KG1 (cell line): ENCODE measurements at regions not wholly inside any gene's neighbourhood (a gene's known extent, or its start where the extent isn't known, plus 50 kb on each side); places are given as distances from the start of the nearest gene placed in this dataset.
"Not testable (repeated sequence)": the region's sequence is repeated elsewhere in the genome, so short reads cannot be mapped to it uniquely, and the experiment has no call there.

ENCODE experiments used
- DNase-seq: peaks from one replicate; lab custom pipeline; 2025; lab: John Stamatoyannopoulos, UW

DNA sequence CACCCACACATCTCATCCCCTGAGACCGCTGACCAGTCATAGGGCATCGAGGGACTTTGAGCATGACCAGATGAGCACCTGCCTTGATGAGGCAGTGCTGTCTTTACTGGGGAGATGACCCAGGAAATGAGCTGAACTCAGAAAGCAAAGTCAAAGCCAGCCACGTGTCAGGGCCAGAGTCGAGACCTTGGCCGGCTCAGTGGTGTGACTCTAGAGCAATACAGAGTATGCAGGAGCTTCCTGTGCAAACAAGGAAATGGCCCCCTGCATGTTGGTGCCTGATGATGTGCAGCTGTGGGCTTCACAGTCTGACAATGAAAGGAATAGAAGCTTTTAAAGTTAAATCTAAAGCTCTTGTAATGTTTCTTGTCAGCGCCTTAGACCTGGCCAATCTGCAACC, 332.9 kb downstream of the PCNX1 start:
- DNase-seq = no peak

DNA sequence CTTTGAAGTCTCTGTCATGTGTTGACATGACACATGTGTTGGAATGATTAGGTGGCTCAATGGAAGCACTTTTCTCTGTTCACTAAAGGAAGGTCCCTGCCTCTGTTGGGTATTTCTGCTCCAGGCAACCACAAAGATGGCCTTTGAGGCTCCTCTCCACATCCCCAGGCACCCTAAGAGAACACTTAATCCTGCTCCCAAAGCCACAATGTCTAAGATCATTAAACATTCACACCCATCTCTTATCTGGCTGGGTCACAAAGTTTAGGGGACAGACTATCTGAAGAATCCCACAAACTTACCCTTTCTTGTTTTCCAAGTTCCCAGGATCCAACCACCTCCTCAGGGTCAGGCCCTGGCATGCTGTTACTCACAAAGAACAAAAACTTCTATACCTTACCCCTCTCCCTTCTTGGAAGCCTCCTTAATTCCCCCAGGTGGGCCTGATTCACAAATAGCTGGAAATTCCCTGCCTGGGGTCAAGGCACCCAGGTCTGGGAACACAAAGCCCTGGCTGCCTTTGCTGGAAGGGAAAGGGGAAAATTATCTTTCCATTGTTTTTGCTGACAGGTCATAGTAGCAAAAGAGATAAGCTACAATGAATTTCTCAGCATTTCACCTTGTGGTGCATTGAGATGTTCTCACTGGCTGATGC, 333.7 kb downstream of the PCNX1 start:
- DNase-seq = no peak

DNA sequence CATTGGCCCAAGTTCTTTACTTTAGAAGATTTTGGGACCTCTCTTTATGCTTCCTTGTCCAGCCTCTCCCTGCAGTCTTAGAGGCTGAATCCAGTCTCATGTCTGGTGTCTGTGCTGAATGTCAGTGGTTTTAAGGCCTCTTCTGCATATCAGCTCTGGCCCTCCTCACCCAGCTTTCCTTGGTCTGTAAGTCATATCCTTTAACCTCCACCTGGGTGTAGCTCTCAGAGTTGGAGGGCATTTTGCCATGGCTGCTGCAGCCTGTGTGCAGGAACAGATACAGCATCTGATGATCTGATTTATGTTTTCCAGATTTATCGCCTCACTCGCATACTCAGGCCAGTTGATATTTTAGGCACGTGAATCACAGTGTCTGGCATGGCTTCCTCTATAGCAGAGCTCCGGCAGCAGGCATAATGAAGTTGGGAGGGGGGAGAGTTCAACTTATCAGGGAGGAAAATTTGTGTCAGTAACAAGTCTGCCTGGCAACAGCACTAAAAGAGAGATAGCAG, 335.0 kb downstream of the PCNX1 start:
- no peak for DNase-seq

DNA sequence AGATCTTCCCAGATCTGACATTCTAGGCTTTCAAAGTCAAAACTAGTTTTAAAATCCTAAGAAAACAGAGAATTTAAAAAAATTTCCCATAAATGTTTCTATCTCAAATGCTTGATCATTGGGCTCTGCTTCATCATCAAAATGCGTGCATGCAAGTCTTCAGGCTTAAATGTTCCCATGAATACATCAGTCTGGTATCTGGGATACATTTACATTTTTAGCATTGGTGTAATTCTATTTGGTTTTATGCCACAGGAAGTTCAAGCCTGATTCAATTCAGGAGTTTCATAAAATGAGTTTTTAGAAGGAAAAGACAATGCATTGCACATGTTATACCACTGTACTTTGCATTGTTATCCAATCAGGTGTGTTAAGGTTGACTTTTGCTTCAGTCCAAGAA, 336.4 kb downstream of the PCNX1 start:
- no peak for DNase-seq

DNA sequence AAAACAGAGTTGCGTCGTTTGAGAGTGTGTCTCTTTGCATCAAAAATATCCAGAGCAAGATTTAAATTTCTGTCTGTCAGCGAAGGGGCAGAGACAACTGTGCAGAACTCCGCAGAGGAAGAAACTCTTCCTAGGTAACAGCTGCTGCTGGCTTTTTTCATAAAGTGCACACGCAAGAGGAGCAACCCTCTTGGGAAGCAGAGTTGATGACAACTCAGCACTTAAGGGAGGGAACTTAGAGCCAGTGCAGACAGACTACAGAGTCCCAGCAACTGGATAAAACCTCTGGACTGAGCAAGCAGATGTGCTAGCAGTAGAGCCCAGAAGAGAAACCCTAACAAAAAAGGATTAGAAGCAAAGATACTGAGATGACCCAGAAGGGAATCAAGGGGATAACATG, 337.1 kb downstream of the PCNX1 start:
- no peak for DNase-seq

DNA sequence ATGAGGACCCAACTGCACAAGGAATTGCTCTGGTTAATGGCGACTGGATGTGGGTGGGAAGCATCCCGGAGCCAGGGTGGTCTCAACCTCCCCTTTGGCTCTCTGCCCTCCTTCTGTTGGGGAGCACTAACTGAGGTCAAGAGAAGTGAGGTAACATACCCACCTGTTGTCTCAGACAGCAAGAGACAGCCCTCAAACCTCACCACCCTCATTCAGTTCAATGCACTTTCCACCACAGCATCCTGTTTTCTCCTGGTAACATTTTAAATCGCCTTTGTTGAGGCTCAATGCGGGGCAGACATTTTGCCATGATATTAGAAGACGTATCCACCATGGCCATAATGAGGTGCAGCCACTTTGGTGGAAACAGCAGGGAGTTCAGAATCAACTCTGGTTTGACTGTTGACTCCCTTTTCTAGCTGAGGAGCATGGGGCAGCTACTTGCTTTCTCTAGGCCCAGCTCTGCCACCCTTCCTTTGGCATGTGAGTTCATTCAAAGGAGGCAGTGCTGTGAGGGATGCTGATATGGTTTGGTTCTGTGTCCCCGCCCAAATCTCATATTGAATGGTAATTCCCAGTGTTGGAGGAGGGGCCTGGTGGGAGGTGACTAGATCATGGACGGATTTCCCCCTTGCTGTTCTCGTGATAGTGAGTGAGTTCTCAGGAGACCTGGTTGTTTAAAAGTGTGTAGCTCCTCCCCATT, 338.6 kb downstream of the PCNX1 start:
- DNase-seq = no peak

DNA sequence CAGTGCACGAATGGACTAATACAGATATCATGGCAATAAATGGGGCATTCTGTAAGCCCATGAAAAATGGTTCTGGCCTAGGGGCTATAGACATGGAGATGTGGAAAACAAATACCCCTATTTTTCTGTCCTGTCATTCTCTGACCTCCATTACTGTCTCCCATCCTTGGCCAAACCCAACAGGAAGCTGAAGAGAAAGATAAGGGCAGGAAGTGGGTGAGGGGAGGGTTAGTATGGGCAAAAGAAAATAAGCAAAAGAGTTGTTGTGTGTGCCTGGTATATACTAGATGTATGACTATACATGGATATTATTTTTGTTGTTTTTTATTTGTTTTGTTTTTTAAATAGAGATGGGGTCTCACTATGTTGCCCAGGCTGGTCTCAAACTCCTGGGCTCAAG, 339.3 kb downstream of the PCNX1 start:
- DNase-seq = no peak

DNA sequence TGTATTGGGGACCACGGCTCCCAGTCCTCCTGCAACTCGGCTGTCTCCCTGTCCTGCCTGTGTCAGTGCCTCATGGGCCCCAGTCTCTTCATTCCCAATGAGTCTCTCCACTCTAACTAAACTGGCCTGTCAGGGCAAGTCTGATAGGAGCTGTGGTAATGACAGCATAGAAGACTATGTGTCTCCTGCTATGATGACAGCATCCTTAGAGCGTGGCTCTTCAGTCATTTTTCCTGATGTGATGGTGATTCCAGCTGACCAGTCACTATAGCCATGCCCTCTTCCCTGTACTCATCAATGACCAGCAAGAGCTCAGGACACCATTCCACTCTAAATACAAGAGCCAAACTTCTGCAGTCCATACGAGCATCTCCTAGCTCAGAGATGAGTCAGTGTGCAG, 339.8 kb downstream of the PCNX1 start:
- no peak for DNase-seq

DNA sequence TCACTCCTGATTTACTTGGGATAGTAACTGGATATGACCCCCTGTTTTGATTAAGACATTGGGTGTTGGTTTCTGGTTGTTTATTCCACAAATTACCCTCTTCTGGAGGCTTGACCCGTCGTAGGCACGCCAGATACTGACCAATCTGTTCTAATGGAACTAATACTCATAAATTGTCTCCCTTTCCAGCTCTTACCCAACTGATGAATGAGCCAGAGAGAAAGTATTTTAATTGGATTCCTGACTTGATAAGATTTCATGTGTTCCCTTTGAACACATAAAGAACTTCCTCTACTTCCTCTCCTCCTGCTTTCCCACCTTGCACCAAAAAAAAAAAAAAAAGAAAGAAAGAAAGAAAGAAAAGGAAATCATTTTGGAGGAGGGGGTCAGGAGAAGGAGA, 340.9 kb downstream of the PCNX1 start:
- no peak for DNase-seq

DNA sequence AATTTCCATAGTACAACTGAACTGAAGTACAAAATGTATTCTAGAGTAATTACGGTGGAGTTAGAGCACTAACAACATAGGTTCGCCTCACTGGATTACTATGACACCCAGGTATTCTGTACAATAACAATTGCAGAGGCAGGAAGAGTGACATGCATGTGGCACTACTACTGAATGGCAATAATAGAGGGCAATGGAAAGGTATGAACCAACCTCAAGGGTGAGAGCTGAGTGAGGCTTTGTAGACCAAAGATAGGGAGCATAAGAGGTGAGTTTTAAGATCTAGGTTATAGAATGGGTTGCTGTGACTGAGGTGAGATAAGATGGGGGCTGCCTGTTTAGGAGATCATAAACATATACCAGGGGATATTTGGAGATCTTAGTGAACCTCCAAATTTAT, 343.1 kb downstream of the PCNX1 start:
- DNase-seq = no peak

DNA sequence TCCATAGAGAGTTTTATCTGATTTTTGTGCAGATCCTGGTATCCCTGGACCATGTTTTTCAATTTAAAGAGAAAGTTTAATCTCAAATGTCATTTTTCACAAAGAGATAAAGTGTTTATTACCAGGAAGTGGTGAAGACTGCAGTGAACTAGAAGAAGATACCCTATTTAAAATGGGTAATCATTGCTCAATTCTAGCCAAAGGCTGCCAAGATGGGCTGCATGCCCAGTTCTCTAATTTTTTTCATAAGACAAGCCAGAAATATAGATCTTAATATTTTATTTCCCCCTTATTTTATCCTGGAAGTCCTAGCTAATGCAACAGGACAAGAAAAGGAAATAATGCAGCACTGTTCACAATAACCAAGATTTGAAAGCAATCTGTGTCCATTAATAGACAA, 343.5 kb downstream of the PCNX1 start:
- DNase-seq = no peak

DNA sequence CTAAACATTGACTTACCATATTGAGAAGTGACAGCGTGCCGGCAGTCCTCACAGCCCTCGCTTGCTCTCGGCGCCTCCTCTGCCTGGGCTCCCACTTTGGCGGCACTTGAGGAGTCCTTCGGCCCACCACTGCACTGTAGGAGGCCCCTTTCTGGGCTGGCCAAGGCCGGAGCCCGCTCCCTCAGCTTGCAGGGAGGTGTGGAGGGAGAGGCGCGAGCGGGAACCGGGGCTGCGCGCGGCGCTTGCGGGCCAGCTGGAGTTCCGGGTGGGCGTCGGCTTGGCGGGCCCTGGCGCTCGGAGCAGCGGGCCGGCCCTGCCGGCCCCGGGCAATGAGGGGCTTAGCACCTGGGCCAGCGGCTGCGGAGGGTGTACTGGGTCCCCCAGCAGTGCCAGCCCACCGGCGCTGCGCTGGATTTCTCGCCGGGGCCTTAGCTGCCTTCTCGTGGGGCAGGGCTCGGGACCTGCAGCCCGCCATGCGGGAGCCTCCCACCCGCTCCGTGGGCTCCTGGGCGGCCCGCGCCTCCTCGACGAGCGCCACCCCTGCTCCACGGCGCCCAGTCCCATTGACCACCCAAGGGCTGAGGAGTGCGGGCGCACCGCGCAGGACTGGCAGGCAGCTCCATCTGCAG, 346.9 kb downstream of the PCNX1 start:
- DNase-seq = not testable (repeated sequence)

DNA sequence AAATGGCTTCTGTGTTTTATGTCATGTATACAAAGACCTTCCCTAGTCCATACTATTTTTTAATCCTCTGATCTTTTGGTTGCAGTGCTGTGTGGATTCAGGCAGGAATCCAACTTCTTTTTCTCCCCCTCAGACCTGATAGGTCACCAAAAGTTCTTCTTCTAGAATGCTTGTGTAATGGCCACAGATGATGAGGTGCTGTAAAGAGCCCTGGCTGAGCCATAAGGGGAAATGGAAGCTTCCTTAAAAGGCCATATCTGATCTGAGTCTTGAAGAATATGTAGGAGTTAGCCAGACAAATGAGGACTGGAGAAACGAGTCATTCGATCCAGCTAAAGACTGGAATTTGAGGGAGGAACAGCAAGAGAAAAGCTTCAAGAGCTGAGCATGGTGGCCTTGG, 353.9 kb downstream of the PCNX1 start:
- no peak for DNase-seq

DNA sequence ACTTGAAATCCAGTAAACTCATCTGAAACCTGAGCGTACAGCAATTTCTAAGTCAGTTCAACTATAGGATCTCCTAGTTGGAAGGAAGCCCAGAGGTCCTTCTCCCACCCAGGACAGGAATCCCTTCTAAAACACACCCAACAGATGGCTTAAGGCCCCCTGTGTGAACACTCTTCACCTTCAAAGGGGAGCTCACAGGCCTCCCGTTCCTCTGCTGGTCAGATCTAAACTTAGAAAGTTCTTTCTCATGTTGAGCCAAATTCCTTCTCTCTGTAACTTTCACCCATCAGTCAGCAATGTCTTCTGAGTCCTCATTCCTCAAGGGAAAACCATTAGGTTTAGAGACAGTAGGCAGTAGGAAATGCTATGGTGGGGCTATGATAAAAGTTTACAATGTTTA, 355.2 kb downstream of the PCNX1 start:
- DNase-seq = no peak

DNA sequence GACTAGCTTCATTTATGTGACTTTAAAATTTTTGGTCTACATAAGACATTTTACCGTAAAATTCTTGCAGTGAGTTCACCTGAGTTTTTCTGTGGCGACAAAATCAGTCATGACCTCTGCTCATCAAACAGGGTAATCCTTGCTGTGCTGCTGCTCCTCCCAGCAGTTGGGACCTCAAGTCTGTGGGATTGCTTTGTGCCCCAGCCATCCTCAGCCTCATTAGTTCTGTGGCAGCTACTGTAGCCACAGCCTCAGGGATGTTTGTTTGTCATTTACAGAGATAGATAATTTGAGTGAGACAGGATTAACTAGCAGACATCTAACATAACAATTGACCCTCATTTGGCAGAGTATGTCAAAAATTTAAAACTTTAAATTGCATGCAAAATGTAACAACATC, 357.0 kb downstream of the PCNX1 start:
- no peak for DNase-seq

DNA sequence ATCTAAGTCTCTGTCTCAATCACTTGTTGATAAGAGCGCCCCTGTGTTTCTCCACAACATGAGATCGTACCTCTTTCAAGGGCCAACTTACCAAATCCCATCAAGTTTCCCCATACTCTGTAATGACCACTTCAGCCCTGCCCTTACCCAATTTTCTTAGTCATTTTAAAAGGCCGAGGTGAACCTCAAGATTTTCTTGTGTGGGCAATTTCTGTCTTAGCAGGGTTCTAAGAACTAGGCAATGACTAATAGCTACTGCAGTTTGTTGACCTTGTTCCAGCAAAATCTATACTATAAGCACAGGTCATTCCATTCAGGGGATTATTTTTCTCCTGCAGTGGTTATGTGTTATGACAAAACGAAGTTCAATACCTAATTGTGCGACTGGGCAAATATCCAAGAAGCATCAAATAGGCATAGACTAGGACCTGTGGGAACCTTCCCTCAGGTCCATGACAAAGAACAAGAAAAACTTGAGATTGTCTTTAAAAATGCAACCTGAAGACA, 359.8 kb downstream of the PCNX1 start:
- no peak for DNase-seq

DNA sequence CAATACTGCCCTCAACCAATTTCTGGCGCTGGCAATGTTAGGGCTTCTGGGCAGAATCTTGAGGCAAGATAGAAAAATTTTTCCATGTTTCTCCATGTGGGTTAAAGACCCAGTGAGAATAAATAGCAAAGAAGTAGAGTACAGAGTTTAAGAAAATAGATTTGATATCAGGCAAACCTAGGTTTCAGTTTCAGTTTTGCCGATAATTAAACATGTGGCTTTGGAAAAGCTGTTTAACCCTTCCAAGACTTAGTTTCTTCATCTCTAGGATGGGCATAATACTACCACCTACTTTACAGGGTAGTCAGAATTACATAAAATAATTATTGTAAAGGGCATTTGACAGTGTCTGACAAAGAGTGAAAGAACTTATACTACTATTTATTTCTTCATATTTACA, 360.4 kb downstream of the PCNX1 start:
- DNase-seq = no peak

DNA sequence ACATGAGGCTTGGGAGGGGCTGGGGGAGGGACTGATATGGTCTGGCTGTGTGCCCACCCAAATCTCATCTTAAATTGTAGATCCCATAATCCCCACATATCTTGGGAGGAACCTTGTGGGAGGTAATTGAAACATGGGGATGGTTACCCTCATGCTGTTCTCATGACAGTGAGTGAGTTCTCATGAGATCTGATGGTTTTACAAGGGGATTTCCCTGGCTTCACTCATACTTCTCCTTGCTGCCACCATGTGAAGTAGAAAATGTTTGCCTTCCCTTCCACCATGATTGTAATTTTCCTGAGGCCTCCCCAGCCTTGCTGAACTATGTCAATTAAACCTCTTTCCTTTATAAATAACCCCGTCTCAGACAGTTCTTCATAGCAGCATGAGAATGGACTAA, 362.9 kb downstream of the PCNX1 start:
- no peak for DNase-seq

DNA sequence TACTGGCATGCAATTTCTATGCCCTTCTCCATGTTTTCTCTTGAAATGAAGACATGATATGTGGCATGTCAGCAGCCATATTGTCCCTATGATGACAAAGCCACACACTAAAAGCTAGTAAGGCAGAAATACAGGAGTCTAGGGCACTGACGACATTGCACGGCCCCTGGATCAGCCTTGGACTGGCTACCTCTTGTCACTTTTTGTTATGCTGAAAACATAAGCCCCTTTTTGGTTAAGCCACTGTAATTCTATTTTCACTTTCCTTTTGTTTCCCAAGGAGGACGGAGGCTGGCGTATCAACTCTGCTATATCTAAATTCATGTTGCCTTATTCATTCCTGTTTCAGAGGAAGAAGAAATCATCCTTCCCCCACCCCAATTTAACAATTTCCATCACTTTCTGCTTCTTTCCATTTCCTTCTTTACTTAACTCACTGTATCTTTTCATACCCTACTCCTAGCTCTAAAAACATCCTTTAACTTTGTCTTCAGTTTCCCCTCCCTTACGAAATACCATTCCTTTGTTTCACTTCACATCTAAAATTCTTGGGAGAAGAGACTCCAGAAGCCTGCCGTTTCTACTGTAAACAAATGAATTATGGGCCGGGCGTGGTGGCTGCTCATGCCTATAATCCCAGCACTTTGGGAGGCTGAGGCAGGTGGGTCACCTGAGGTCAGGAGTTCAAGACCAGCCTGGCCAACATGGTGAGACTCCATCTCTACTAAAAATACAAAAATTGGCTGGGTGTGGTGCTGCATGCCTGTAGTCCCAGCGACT, 364.1 kb downstream of the PCNX1 start:
- DNase-seq = no peak

DNA sequence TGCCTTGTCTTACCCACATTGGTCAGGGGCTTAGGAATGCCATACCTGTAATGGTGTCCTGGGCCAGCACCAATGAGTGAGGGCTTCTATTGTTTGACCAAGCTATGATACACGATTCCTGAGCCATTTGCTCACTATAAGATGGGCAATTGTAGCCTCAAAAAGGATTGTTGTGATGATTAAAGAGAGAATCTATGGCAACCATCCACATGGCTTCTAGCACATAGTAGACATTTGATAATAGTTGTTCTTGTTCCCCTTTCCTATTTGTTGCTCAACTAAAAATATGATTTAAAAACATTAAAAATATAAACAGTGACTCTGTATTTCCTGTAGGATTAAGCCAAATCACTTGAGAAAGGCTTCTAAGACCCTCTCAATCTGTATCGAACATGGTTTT, 366.1 kb downstream of the PCNX1 start:
- DNase-seq = no peak

DNA sequence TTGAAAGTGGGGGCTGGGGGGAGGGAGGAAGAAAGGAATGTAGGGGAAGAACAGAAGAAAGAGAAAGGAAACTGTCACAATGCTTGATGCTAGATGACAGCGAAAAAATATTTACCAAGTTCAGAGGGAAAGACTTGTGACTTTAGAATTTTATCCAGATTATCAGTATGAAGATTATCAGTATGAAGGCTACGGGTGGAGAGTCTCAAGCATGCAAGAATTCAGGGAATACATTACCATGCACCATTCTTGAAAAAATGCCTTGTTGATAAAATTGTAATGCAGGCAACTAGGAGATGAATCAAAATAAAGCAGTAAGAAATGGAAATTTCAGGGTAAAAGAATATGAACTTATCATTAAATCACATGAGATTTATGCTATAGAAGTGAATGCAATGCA, 376.8 kb downstream of the PCNX1 start:
- no peak for DNase-seq

DNA sequence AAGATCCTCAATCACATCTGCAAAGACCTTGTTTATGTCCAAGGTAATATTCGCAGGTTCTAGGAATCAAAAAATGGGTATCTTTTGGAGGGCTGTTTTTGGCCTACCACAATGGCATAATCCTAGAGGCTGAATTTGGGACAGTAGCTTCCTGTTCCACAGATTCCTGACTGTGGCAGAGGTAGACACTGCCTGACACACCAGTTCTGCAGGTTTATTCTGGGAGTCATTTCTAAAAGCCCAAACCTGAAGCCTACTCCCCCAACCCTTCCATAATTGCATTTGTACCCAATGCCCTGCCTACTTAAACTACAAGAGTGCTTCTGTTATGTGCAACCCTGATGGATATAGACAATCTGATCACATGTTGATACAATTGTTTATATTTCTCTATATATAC, 378.9 kb downstream of the PCNX1 start:
- DNase-seq = no peak
